UCSD-AML1 (cell line): ENCODE measurements at regions not wholly inside any gene's neighbourhood (a gene's known extent, or its start where the extent isn't known, plus 50 kb on each side); places are given as distances from the start of the nearest gene placed in this dataset.
A peak's percentile ranks its signal among the peaks of the same experiment; 100 is the strongest.

Experiments
- DNase-seq: peaks from one replicate; lab custom pipeline; 2025; ENCODE audit not compliant: unreplicated experiment; lab: John Stamatoyannopoulos, UW

GRCh38 chr18:64273724-64274123, 124.8 kb upstream of the LINC00305 start:
- DNase-seq: no peak

GRCh38 chr18:64271975-64272659, 123.2 kb upstream of the LINC00305 start:
- no peak for DNase-seq

GRCh38 chr18:64271246-64271645, 122.4 kb upstream of the LINC00305 start:
- no peak for DNase-seq

DNA sequence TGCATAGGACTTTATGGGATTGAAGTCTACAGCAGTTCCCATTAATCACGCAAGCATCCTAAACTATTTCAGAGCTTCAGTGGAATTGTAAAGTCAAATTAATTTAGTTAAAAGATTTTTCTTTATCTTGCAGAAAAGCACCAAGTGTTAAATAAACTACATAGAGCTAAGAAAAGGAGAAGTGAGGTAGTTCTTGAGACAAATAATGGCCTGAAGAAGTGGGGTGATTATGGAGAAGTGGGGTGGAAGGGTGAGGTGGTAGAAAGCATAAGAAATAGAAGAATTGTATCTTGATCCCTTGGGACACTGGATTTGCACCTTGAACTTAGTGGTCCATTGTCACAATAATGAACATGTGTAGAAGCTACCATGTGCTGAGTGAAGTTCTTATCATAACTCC, 121.7 kb upstream of the LINC00305 start:
- no peak for DNase-seq

GRCh38 chr18:64270121-64270520, 121.2 kb upstream of the LINC00305 start:
- peak; percentile 17 for DNase-seq

- no peak for DNase-seq
These were observed 115.3 kb upstream of the LINC00305 start for GRCh38 chr18:64264171-64264570.

DNA sequence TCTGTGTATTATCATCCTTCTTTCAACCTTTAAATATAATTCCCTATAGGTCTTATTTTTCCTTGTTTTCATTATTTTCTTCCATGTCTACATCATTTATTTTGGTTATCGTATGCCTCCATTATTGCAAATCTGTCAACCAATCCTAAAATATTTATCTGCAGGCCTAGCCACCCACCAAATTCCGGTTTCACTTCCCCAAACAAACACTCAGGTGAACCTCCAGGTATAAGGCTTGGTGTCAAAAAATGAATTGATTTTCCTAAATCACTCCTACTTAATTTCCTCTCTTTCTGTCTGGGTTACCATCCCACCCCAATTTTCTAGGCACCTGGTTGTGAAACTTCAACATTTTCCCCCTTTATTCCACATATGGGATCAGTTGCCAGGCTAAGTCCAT, 111.9 kb upstream of the LINC00305 start:
- no peak for DNase-seq

DNA sequence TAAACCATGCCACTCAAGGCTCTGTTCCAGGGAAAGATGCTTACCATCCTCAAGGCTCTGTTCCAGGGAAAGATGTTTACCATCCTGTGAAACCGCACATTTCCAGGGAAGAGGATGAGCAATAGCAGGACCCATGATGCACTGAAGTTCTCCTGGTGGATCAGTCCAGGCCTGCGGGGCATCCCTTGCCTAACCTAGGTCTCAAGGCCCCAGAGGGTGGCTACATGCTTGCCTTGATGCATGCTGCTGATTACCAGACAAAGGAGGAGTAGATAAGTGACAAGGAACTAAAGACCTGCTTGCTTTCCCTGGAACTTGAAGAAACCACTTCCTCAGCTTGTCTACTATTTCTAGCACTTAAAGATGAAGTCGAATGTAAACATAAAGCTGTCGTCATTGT, 111.0 kb upstream of the LINC00305 start:
- peak; percentile 41 for DNase-seq

- DNase-seq: no peak
These were observed 109.3 kb upstream of the LINC00305 start for GRCh38 chr18:64258111-64258650.

GRCh38 chr18:64254399-64255093, 105.7 kb upstream of the LINC00305 start:
- no peak for DNase-seq

GRCh38 chr18:64253873-64254272, 105.0 kb upstream of the LINC00305 start:
- DNase-seq: no peak

DNA sequence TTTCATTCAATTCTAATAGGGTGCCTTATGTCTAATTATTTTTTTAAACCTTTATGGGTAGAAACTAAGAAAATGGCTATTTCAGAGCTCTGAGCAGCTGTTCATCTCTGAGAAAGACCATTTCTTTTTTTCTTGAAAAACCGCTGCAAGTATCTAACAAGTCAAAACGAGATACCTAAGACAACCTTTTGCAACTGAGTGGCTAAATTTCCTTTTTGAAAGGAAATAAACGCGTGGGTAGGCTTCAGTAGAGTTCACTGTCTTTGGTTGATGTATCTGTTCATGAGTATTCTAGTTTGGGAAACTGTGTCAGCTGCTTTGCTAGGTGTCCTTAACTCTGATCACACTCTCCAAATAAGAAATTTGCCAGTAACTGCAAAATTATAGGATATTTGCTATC, 104.3 kb upstream of the LINC00305 start:
- no peak for DNase-seq

DNA sequence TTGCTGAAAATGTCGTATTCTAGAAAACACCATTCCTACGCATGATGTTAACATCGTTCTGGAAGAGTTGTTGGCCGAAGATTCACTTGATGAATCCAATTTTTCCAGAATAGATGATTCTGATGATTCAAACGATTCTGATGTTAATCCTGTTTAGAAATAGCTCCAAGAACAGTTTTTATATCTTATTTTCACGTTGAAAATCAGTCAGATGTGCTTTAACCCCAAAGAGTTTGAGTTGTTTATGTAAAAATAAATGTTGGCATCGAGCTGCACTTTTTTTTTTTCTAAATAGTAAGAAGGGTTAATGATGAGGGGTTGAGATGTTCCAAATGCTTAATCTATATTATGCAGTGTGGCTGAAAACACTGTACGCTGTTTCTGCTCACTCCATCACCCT, 99.9 kb upstream of the LINC00305 start:
- no peak for DNase-seq

DNA sequence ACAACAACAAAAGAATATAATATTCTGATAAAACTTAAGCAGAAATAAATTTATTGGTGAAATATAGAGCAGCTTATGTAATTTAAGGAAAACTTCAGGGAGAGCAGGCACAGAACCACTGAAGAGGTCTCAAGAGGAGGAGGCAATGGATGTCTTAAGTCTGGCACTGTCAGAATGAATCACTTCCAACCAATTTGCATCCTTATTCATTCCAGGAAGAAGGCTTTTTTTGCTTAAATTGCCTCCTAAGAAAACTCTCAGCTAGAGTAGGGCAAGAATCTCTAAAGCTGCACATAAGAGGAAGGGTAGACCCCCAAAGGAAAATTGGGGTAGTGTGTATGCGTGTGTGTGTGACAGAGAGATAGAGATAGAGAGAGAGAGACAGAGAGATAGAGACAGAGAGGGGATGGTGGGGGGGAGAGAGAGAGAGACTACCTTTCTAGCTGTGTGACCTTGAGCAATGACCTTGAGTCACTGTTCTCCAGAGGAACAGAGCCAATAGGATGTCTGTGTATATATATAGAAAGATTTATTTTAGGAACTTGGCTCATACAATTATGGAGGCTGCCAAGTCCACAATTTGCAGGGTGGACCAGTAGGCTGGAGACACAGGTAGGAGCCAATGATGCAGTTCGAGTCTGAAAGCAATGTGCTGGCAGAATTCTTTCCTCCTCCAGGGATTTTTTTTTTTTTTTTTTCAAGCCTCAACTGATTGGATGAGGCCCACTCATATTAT, 96.4 kb upstream of the LINC00305 start:
- DNase-seq: no peak

DNA sequence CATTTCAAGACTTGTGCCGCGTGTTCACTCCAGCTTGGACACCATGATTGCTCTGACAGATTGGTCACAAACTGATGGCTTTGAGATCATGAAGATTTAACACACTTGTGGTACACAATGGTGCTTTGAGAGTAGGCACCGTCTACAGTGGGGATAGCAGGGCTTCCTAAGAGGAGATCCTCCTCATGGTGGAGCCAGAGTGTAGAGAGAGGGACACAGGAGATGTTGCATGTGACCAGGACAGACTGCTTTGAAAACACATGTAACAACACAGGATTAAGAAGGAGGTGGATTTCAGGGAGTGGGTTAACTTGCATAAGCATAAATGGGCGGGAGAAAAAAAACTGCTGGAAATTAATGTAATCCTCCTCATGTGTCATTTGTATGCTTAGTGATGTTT, 95.7 kb upstream of the LINC00305 start:
- DNase-seq: peak; percentile 26

GRCh38 chr18:64240316-64240715, 91.4 kb upstream of the LINC00305 start:
- no peak for DNase-seq

DNA sequence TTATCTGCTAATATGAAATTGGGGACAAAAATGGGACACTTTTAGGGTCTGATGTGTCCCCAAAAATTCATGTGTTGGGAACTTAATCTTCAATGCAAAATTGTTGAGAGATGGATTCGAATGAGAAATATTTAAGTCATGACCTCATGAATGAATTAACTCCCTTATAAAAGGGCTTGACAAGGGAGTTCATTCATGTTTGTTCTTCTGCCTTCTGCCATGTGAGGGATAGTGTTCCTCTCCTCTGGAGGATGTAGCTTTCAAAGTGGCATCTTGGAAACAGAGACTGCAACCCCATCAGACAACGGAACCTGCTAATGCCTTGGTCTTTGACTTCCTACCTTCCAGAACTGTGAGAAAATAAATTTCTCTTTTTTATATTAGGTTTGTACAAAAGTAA, 89.2 kb upstream of the LINC00305 start:
- no peak for DNase-seq

DNA sequence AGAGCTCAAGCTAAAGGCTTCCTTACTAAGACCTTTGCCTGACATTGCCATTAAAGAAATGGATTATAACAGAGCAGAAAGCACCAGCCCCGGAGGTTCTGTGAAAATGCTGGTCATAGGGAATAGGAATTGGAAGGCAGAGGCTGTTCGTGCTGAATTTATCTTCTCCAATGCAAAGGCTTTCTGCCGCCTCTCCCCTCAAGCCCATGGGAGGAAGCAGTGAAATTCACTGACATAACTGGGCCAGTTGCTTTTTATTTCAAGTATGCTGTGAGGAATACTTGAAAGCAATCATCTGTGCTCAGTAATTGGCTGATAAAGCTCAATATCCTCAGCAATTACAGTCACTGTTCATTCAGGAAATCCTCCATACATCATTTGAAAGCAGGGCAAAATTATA, 85.4 kb upstream of the LINC00305 start:
- DNase-seq: no peak

GRCh38 chr18:64233851-64234250, 85.0 kb upstream of the LINC00305 start:
- DNase-seq: no peak

- DNase-seq: no peak
These were observed 72.1 kb upstream of the LINC00305 start for GRCh38 chr18:64220941-64221340.

DNA sequence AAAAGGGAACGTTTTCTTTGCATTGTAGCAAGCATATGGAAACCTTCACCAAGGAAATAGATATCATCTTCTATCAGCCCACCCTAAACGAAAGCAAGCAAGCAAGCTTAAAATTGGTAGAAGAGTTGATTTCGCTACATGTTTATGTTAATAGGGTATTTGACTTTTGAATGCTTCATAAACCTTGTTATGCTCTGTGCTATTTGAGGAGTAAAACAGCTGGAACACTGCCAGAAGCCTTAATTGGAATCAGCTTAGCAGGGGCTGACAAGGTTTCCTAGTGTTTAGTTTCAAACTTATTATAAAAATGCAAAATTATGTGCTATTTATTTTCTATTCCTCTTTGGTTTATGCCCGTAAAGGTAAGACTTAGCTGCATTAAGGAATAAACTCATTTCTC, 70.6 kb upstream of the LINC00305 start:
- DNase-seq: no peak

GRCh38 chr18:64210401-64210949, 61.6 kb upstream of the LINC00305 start:
- no peak for DNase-seq
